ENCODE measurements at regions not wholly inside any gene's neighbourhood (a gene's known extent, or its start where the extent isn't known, plus 50 kb on each side); places are given as distances from the start of the nearest gene placed in this dataset.

DNA sequence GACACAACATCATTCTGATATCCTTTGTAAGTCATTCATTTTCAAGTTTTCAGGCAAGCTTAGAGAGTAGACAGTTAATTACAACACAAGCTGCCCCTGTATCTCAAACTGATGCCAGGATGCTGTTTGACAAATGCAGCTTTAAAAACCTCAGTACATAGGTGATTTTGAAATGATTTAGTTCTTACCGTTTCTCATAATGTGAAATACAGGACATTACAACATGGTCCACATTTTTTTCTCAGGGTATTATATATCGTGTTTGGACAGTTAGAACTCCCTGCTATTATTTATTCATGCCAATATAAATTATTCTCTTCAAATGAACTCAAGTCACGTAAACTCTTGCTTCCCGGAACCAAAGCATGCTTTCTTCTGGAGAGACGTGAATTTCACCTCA lies 1013.9 kb downstream of the EPHA3 start:
- Histone ChIP-seq H3K9me2 (replicated peaks; ENCODE audit: insufficient read depth) (no peaks in the 10 kb centered on the region), H3K27ac (no peak overlapping the region), H3K27me3 (no peaks in the 10 kb centered on the region), H3K4me1 (ENCODE audit: insufficient read depth) (no peaks in the 10 kb centered on the region), H3K4me2 (no peak overlapping the region), H3K36me3 (replicated peaks; ENCODE audit: insufficient read depth, low read depth) (peaks cover 3% of the 10 kb centered on the region), H4K20me1 (ENCODE audit: insufficient read depth, poor library complexity, severe bottlenecking) (no peaks in the 10 kb centered on the region), H3K79me2 (no peaks in the 10 kb centered on the region), H3K4me3 (no peak overlapping the region), H2AFZ (no peak overlapping the region), H3K9me3 (ENCODE audit: low read depth) (no peaks in the 10 kb centered on the region)
- WGBS (ENCODE audit: low lambda C conversion rate, missing lambda C conversion rate), result 63% methylated on average over 5 of the region's 5 CpGs
- DNase-seq (ENCODE audit: low spot score), result no peak
- TF ChIP-seq EZH2phosphoT487 (IDR thresholded peaks at IDR 0.05; ENCODE audit: low read depth, severe bottlenecking, unreplicated experiment), result no peak
- TF ChIP-seq, protein P1, sequence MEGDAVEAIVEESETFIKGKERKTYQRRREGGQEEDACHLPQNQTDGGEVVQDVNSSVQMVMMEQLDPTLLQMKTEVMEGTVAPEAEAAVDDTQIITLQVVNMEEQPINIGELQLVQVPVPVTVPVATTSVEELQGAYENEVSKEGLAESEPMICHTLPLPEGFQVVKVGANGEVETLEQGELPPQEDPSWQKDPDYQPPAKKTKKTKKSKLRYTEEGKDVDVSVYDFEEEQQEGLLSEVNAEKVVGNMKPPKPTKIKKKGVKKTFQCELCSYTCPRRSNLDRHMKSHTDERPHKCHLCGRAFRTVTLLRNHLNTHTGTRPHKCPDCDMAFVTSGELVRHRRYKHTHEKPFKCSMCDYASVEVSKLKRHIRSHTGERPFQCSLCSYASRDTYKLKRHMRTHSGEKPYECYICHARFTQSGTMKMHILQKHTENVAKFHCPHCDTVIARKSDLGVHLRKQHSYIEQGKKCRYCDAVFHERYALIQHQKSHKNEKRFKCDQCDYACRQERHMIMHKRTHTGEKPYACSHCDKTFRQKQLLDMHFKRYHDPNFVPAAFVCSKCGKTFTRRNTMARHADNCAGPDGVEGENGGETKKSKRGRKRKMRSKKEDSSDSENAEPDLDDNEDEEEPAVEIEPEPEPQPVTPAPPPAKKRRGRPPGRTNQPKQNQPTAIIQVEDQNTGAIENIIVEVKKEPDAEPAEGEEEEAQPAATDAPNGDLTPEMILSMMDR (IDR thresholded peaks at IDR 0.05; ENCODE audit: poor library complexity), result no peak

DNA sequence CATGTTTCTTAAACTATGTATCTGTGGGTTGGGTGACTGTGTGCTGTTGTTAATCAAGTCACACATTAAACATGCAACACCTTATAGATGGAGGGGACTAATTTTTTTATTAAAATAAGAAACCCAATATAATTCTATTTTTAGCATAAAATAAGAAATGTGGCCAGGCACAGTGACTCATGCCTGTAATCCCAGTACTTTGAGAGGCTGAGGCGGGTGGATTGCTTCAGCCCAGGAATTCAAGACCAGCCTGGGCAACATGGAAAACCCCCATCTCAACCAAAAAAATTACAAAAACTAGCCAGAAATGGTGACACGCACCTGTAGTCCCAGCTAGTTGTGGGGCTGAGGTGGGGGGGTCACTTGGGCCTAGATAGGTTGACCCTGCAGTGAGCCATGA lies 1021.0 kb downstream of the EPHA3 start:
- WGBS (ENCODE audit: low lambda C conversion rate, missing lambda C conversion rate), result 90% methylated on average over 2 of the region's 2 CpGs
- H3K27me3 ChIP-seq, result no peaks in the 10 kb centered on the region
- H3K27ac ChIP-seq, result no peak overlapping the region
- H2AFZ ChIP-seq, result no peak overlapping the region
- no peaks in the 10 kb centered on the region for H3K9me2 ChIP-seq (replicated peaks; ENCODE audit: insufficient read depth)
- no peaks in the 10 kb centered on the region for H3K9me3 ChIP-seq (ENCODE audit: low read depth)
- no peak overlapping the region for H3K4me2 ChIP-seq
- no peak for DNase-seq (ENCODE audit: low spot score)
- no peaks in the 10 kb centered on the region for H3K79me2 ChIP-seq
- TF ChIP-seq EZH2 (IDR thresholded peaks at IDR 0.05; ENCODE audit: borderline replicate concordance), result no peak
- no peak for TF ChIP-seq EZH2phosphoT487 (IDR thresholded peaks at IDR 0.05; ENCODE audit: low read depth, severe bottlenecking, unreplicated experiment)
- TF ChIP-seq, protein P1 (IDR thresholded peaks at IDR 0.05; ENCODE audit: poor library complexity), result no peak
- H3K4me3 ChIP-seq, result no peak overlapping the region
- H4K20me1 ChIP-seq (ENCODE audit: insufficient read depth, poor library complexity, severe bottlenecking), result no peaks in the 10 kb centered on the region
- no peaks in the 10 kb centered on the region for H3K4me1 ChIP-seq (ENCODE audit: insufficient read depth)
- H3K36me3 ChIP-seq (replicated peaks; ENCODE audit: insufficient read depth, low read depth), result no peaks in the 10 kb centered on the region

DNA sequence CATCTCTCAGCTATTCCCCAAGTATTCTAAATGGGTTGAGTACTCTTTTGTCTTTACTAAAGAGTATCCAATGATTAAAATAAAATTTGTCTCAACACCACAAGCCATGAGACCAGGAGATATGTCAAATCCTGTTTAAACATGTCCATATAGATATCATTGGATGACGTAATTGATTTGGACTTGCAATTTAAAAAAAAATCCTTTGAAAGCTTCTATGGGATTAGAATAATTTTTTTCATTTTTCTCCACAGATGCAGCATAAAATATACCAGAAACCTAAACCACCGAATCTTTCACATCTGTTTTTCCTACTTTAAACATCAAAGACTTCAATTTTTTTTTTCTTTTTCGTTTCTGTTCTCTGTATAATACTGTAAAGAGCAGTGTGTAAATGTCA lies 1022.3 kb downstream of the EPHA3 start:
- Histone ChIP-seq H3K27ac (no peak overlapping the region), H3K9me3 (ENCODE audit: low read depth) (no peaks in the 10 kb centered on the region), H2AFZ (no peak overlapping the region), H3K4me2 (no peak overlapping the region), H3K4me3 (no peak overlapping the region), H3K9me2 (replicated peaks; ENCODE audit: insufficient read depth) (no peaks in the 10 kb centered on the region), H3K27me3 (no peaks in the 10 kb centered on the region), H3K79me2 (no peaks in the 10 kb centered on the region), H4K20me1 (ENCODE audit: insufficient read depth, poor library complexity, severe bottlenecking) (no peaks in the 10 kb centered on the region), H3K36me3 (replicated peaks; ENCODE audit: insufficient read depth, low read depth) (no peaks in the 10 kb centered on the region), H3K4me1 (ENCODE audit: insufficient read depth) (no peaks in the 10 kb centered on the region)
- 40% methylated on average over 3 of the region's 3 CpGs for WGBS (ENCODE audit: low lambda C conversion rate, missing lambda C conversion rate)
- DNase-seq (ENCODE audit: low spot score), result no peak
- TF ChIP-seq EZH2phosphoT487 (IDR thresholded peaks at IDR 0.05; ENCODE audit: low read depth, severe bottlenecking, unreplicated experiment), result no peak

DNA sequence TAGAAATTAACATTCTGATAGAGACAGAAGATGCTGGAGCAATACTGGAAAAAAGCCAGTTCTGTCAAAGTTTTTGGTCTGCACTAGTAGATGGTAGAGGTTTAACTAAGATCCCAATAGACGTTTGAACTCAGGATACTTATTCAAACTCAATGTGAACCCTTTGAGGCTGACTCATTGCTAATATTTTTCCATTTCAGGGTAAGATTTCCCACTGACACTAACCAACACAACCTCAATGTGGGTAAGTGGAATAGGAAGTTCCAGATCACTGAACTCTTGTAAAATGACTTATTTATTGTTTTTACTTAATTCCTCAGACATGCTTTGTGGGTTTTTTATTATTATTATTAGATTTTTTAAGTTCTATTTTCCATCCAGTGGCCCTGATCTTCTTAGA lies 1024.8 kb downstream of the EPHA3 start:
- 39% methylated on average over 1 of the region's 1 CpG for WGBS (ENCODE audit: low lambda C conversion rate, missing lambda C conversion rate)
- DNase-seq (ENCODE audit: low spot score), result no peak
- no peaks in the 10 kb centered on the region for H3K27me3 ChIP-seq
- no peak for TF ChIP-seq EZH2 (IDR thresholded peaks at IDR 0.05; ENCODE audit: borderline replicate concordance)
- TF ChIP-seq, protein P1 (IDR thresholded peaks at IDR 0.05; ENCODE audit: poor library complexity), result no peak
- no peak for TF ChIP-seq EZH2phosphoT487 (IDR thresholded peaks at IDR 0.05; ENCODE audit: low read depth, severe bottlenecking, unreplicated experiment)
- H4K20me1 ChIP-seq (ENCODE audit: insufficient read depth, poor library complexity, severe bottlenecking), result no peaks in the 10 kb centered on the region
- H3K4me2 ChIP-seq, result no peak overlapping the region
- H3K36me3 ChIP-seq (replicated peaks; ENCODE audit: insufficient read depth, low read depth), result no peaks in the 10 kb centered on the region
- H3K79me2 ChIP-seq, result no peaks in the 10 kb centered on the region
- no peak overlapping the region for H3K27ac ChIP-seq
- H3K4me3 ChIP-seq, result no peak overlapping the region
- no peaks in the 10 kb centered on the region for H3K9me2 ChIP-seq (replicated peaks; ENCODE audit: insufficient read depth)
- no peak overlapping the region for H2AFZ ChIP-seq
- no peaks in the 10 kb centered on the region for H3K9me3 ChIP-seq (ENCODE audit: low read depth)
- peaks cover 12% of the 10 kb centered on the region for H3K4me1 ChIP-seq (ENCODE audit: insufficient read depth)

Data from hepatocyte (in vitro differentiated cells).